ENCODE measurements at regions not wholly inside any gene's neighbourhood (a gene's known extent, or its start where the extent isn't known, plus 50 kb on each side); places are given as distances from the start of the nearest gene placed in this dataset.
"Not testable (repeated sequence)": the region's sequence is repeated elsewhere in the genome, so short reads cannot be mapped to it uniquely, and the experiment has no call there.

GRCh38 chr5:67844924-67845323, 370.6 kb upstream of the PIK3R1 start:
- Histone ChIP-seq H3K4me1 (ENCODE audit: insufficient read depth, low read length) (no peaks in the 10 kb centered on the region), H3K79me2 (ENCODE audit: insufficient read depth, low read length) (no peaks in the 10 kb centered on the region), H3K36me3 (ENCODE audit: insufficient read depth, low read length) (no peaks in the 10 kb centered on the region), H3K27me3 (ENCODE audit: insufficient read depth, low read length) (no peaks in the 10 kb centered on the region), H3K27ac (ENCODE audit: low read depth, low read length) (no peak overlapping the region), H2AFZ (ENCODE audit: low read depth, low read length) (no peak overlapping the region), H3K4me2 (ENCODE audit: low read length) (no peak overlapping the region), H3K9me3 (ENCODE audit: insufficient read depth, low read depth, low read length) (no peaks in the 10 kb centered on the region), H3K9ac (ENCODE audit: low read length) (no peak overlapping the region), H3K4me3 (ENCODE audit: insufficient read depth, low read depth, low read length) (no peak overlapping the region), H4K20me1 (ENCODE audit: insufficient read depth, low read length) (no peaks in the 10 kb centered on the region)
- FAIRE-seq (no peak), DNase-seq (ENCODE audit: low read depth) (no peak)
- no peaks in the 10 kb centered on the region for H3K4me1 Mint-ChIP-seq (ENCODE audit: low read depth, unreplicated experiment)
- no peaks in the 10 kb centered on the region for H3K36me3 Mint-ChIP-seq (ENCODE audit: low read depth, unreplicated experiment)
- H3K27ac Mint-ChIP-seq (ENCODE audit: unreplicated experiment), result no peak overlapping the region
- no peak for TF ChIP-seq EZH2 (IDR thresholded peaks at IDR 0.05; ENCODE audit: insufficient read depth, low read length)
- TF ChIP-seq CTCF (IDR thresholded peaks at IDR 0.05; ENCODE audit: insufficient read depth, low read depth, low read length), result no peak
- H3K4me3 Mint-ChIP-seq (ENCODE audit: unreplicated experiment), result no peak overlapping the region
- H3K27me3 Mint-ChIP-seq (ENCODE audit: low read depth, unreplicated experiment), result no peaks in the 10 kb centered on the region
- no peaks in the 10 kb centered on the region for H3K9me3 Mint-ChIP-seq (ENCODE audit: unreplicated experiment)

- Histone ChIP-seq H3K36me3 (ENCODE audit: insufficient read depth, low read length) (no peaks in the 10 kb centered on the region), H2AFZ (ENCODE audit: low read depth, low read length) (no peak overlapping the region), H3K27me3 (ENCODE audit: insufficient read depth, low read length) (no peaks in the 10 kb centered on the region), H3K4me2 (ENCODE audit: low read length) (no peak overlapping the region), H3K4me1 (ENCODE audit: insufficient read depth, low read length) (no peaks in the 10 kb centered on the region), H3K79me2 (ENCODE audit: insufficient read depth, low read length) (no peaks in the 10 kb centered on the region), H3K9me3 (ENCODE audit: insufficient read depth, low read depth, low read length) (no peaks in the 10 kb centered on the region), H3K27ac (ENCODE audit: low read depth, low read length) (no peak overlapping the region), H3K4me3 (ENCODE audit: insufficient read depth, low read depth, low read length) (no peak overlapping the region), H3K9ac (ENCODE audit: low read length) (no peak overlapping the region), H4K20me1 (ENCODE audit: insufficient read depth, low read length) (no peaks in the 10 kb centered on the region)
- H3K27me3 Mint-ChIP-seq (ENCODE audit: low read depth, unreplicated experiment), result no peaks in the 10 kb centered on the region
- H3K4me1 Mint-ChIP-seq (ENCODE audit: low read depth, unreplicated experiment), result no peaks in the 10 kb centered on the region
- no peaks in the 10 kb centered on the region for H3K36me3 Mint-ChIP-seq (ENCODE audit: low read depth, unreplicated experiment)
- no peak overlapping the region for H3K27ac Mint-ChIP-seq (ENCODE audit: unreplicated experiment)
- FAIRE-seq (no peak), DNase-seq (ENCODE audit: low read depth) (peak; percentile 2)
- H3K4me3 Mint-ChIP-seq (ENCODE audit: unreplicated experiment), result no peak overlapping the region
- no peaks in the 10 kb centered on the region for H3K9me3 Mint-ChIP-seq (ENCODE audit: unreplicated experiment)
- TF ChIP-seq EZH2 (IDR thresholded peaks at IDR 0.05; ENCODE audit: insufficient read depth, low read length) (no peak), CTCF (IDR thresholded peaks at IDR 0.05; ENCODE audit: insufficient read depth, low read depth, low read length) (peak; percentile 15)
These were observed 372.8 kb upstream of the PIK3R1 start for GRCh38 chr5:67842806-67843205.

- H3K27me3 Mint-ChIP-seq (ENCODE audit: low read depth, unreplicated experiment); DNase-seq (ENCODE audit: low read depth); FAIRE-seq; H2AFZ ChIP-seq (ENCODE audit: low read depth, low read length); H3K9ac ChIP-seq (ENCODE audit: low read length); H3K27me3 ChIP-seq (ENCODE audit: insufficient read depth, low read length); H3K4me1 Mint-ChIP-seq (ENCODE audit: low read depth, unreplicated experiment); H3K4me3 Mint-ChIP-seq (ENCODE audit: unreplicated experiment); H3K4me2 ChIP-seq (ENCODE audit: low read length); H3K4me3 ChIP-seq (ENCODE audit: insufficient read depth, low read depth, low read length); H3K9me3 ChIP-seq (ENCODE audit: insufficient read depth, low read depth, low read length); H3K79me2 ChIP-seq (ENCODE audit: insufficient read depth, low read length); H3K36me3 Mint-ChIP-seq (ENCODE audit: low read depth, unreplicated experiment); H3K27ac Mint-ChIP-seq (ENCODE audit: unreplicated experiment); H3K36me3 ChIP-seq (ENCODE audit: insufficient read depth, low read length); H3K27ac ChIP-seq (ENCODE audit: low read depth, low read length); H3K4me1 ChIP-seq (ENCODE audit: insufficient read depth, low read length); H3K9me3 Mint-ChIP-seq (ENCODE audit: unreplicated experiment); H4K20me1 ChIP-seq (ENCODE audit: insufficient read depth, low read length): not testable (repeated sequence)
These were observed 378.3 kb upstream of the PIK3R1 start for GRCh38 chr5:67837225-67837624.

GRCh38 chr5:67836496-67836895, 379.1 kb upstream of the PIK3R1 start:
- H3K4me3 Mint-ChIP-seq (ENCODE audit: unreplicated experiment); H3K27ac Mint-ChIP-seq (ENCODE audit: unreplicated experiment): not testable (repeated sequence)

More at GRCh38 chr5:67836496-67836895, 379.1 kb upstream of the PIK3R1 start:
- H3K4me3 ChIP-seq (ENCODE audit: insufficient read depth, low read depth, low read length); H3K4me1 Mint-ChIP-seq (ENCODE audit: low read depth, unreplicated experiment); H3K36me3 Mint-ChIP-seq (ENCODE audit: low read depth, unreplicated experiment); H3K9me3 Mint-ChIP-seq (ENCODE audit: unreplicated experiment); DNase-seq (ENCODE audit: low read depth); FAIRE-seq; H3K9ac ChIP-seq (ENCODE audit: low read length); H3K79me2 ChIP-seq (ENCODE audit: insufficient read depth, low read length); H3K4me2 ChIP-seq (ENCODE audit: low read length); H3K27ac ChIP-seq (ENCODE audit: low read depth, low read length); H3K9me3 ChIP-seq (ENCODE audit: insufficient read depth, low read depth, low read length); H3K27me3 Mint-ChIP-seq (ENCODE audit: low read depth, unreplicated experiment); H3K27me3 ChIP-seq (ENCODE audit: insufficient read depth, low read length); H3K36me3 ChIP-seq (ENCODE audit: insufficient read depth, low read length); H2AFZ ChIP-seq (ENCODE audit: low read depth, low read length); H4K20me1 ChIP-seq (ENCODE audit: insufficient read depth, low read length); H3K4me1 ChIP-seq (ENCODE audit: insufficient read depth, low read length): not testable (repeated sequence)

Measured in astrocyte (in vitro differentiated cells and primary cell).